GM23338 (cell line): ENCODE measurements at regions not wholly inside any gene's neighbourhood (a gene's known extent, or its start where the extent isn't known, plus 50 kb on each side); places are given as distances from the start of the nearest gene placed in this dataset.

ENCODE experiments used
- ATAC-seq: fragments of 200-7000 bp; cut with Tn5 transposase; 3 replicates; pipeline ENCODE4 v1.9.1; 2020
- DNase-seq: peaks from one replicate; pipeline ENCODE4 v3.0.0-alpha.2; 2015; ENCODE audit warnings: low spot score
- H2AFZ ChIP-seq: fragments of 200-600 bp; sonication (generic); 2 replicates; pipeline ENCODE4 v1.8.0; 2016; ENCODE audit warnings: antibody characterized with exemption, mild to moderate bottlenecking, moderate library complexity
- H3F3A ChIP-seq: fragments of 200-600 bp; sonication (generic); replicated peaks from 2 replicates; pipeline ENCODE4 v1.8.0; 2017; ENCODE audit warnings: antibody characterized with exemption, mixed run types, low read depth
- H3K27ac ChIP-seq: fragments of 200-600 bp; sonication (generic); 2 replicates; pipeline ENCODE4 v1.6.1; 2016; ENCODE audit warnings: low read depth
- H3K27me3 ChIP-seq: fragments of 200-600 bp; sonication (generic); 2 replicates; pipeline ENCODE4 v1.8.0; 2016; ENCODE audit warnings: mild to moderate bottlenecking, mixed run types, moderate library complexity; ENCODE audit not compliant: insufficient read depth
- H3K36me3 ChIP-seq: fragments of 200-600 bp; sonication (generic); 2 replicates; pipeline ENCODE4 v1.8.0; 2016; ENCODE audit warnings: mild to moderate bottlenecking; ENCODE audit not compliant: insufficient read depth
- H3K4me1 ChIP-seq: fragments of 200-600 bp; sonication (generic); 2 replicates; pipeline ENCODE4 v1.8.0; 2016; ENCODE audit warnings: mild to moderate bottlenecking, moderate library complexity; ENCODE audit not compliant: insufficient read depth
- H3K4me2 ChIP-seq: fragments of 200-600 bp; sonication (generic); 2 replicates; pipeline ENCODE4 v1.7.1; 2017; ENCODE audit warnings: mixed run types
- H3K4me3 ChIP-seq: fragments of 200-600 bp; sonication (generic); 2 replicates; pipeline ENCODE4 v1.6.1; 2016; ENCODE audit warnings: mixed run types
- H3K79me2 ChIP-seq: fragments of 200-600 bp; sonication (generic); replicated peaks from 2 replicates; pipeline ENCODE4 v1.8.0; 2017; ENCODE audit warnings: mild to moderate bottlenecking; ENCODE audit not compliant: insufficient read depth
- H3K9me2 ChIP-seq: fragments of 200-600 bp; sonication (generic); 2 replicates; pipeline ENCODE4 v1.8.0; 2017; ENCODE audit not compliant: insufficient read depth
- H4K20me1 ChIP-seq: fragments of 200-600 bp; sonication (generic); replicated peaks from 2 replicates; pipeline ENCODE4 v1.8.0; 2017; ENCODE audit warnings: mild to moderate bottlenecking; ENCODE audit not compliant: insufficient read depth
- H3K27ac Mint-ChIP-seq: 2 replicates; pipeline ENCODE4 v1.8.0; 2020; ENCODE audit warnings: inconsistent platforms, mild to moderate bottlenecking, moderate library complexity, mixed read lengths
- H3K27me3 Mint-ChIP-seq: 3 replicates; pipeline ENCODE4 v1.8.0; 2022; ENCODE audit warnings: low read depth, mild to moderate bottlenecking, moderate library complexity, mixed read lengths, inconsistent platforms; ENCODE audit not compliant: insufficient read depth, poor library complexity
- H3K36me3 Mint-ChIP-seq: 3 replicates; pipeline ENCODE4 v1.8.0; 2021; ENCODE audit warnings: low read depth, mild to moderate bottlenecking, inconsistent platforms, moderate library complexity, mixed read lengths
- H3K4me1 Mint-ChIP-seq: 3 replicates; pipeline ENCODE4 v1.8.0; 2020; ENCODE audit warnings: mild to moderate bottlenecking, inconsistent platforms, mixed read lengths
- H3K4me3 Mint-ChIP-seq: 3 replicates; pipeline ENCODE4 v1.8.0; 2021; ENCODE audit warnings: moderate library complexity, mild to moderate bottlenecking, inconsistent platforms, mixed read lengths
- H3K9me3 Mint-ChIP-seq: 3 replicates; pipeline ENCODE4 v1.8.0; 2020; ENCODE audit warnings: moderate library complexity, mild to moderate bottlenecking, inconsistent platforms, mixed read lengths
- CREB1 ChIP-seq: fragments of 250-450 bp; sonication (Bioruptor Pico); IDR thresholded peaks from 2 replicates; pipeline ENCODE4 v1.5.0; 2020; ENCODE audit warnings: low read depth, mild to moderate bottlenecking, moderate library complexity
- EZH2 ChIP-seq: fragments of 200-600 bp; sonication (generic); IDR thresholded peaks from one replicate; pipeline ENCODE4 v1.8.0; 2017; ENCODE audit warnings: antibody characterized with exemption, mild to moderate bottlenecking, low read depth; ENCODE audit not compliant: unreplicated experiment
- EZH2phosphoT487 ChIP-seq: fragments of 200-600 bp; sonication (generic); IDR thresholded peaks from one replicate; pipeline ENCODE4 v1.8.1; 2018; ENCODE audit warnings: antibody characterized with exemption; ENCODE audit not compliant: unreplicated experiment
- JUNB ChIP-seq: IDR thresholded peaks from one replicate; pipeline ENCODE4 v1.6.1; 2016; ENCODE audit warnings: antibody characterized with exemption; ENCODE audit not compliant: unreplicated experiment
- STAT1 ChIP-seq: IDR thresholded peaks from one replicate; pipeline ENCODE4 v1.6.1; 2016; ENCODE audit warnings: antibody characterized with exemption; ENCODE audit not compliant: unreplicated experiment
- ZNF114 ChIP-seq: fragments of 250-450 bp; sonication (Bioruptor Pico); IDR thresholded peaks from 2 replicates; pipeline ENCODE4 v1.5.0; 2020; ENCODE audit warnings: mild to moderate bottlenecking, moderate library complexity
- ZNF331 ChIP-seq: fragments of 250-450 bp; sonication (Bioruptor Pico); IDR thresholded peaks from 2 replicates; pipeline ENCODE4 v1.5.0; 2020; ENCODE audit warnings: low read depth, mild to moderate bottlenecking, moderate library complexity
- TF ChIP-seq, protein P1 (sequence below): fragments of 250-450 bp; sonication (Bioruptor Pico); IDR thresholded peaks from 2 replicates; pipeline ENCODE4 v1.5.0; 2020; ENCODE audit warnings: mild to moderate bottlenecking, moderate library complexity
- TF ChIP-seq, protein P2 (sequence below): IDR thresholded peaks from 2 replicates; pipeline ENCODE4 v1.6.1; 2016; ENCODE audit warnings: antibody characterized with exemption

- Histone ChIP-seq H3K4me1 (no peaks in the 10 kb centered on the region), H3K27ac (no peak overlapping the region), H3K4me2 (no peak overlapping the region), H3K9me2 (no peaks in the 10 kb centered on the region), H3K79me2 (no peaks in the 10 kb centered on the region), H4K20me1 (no peaks in the 10 kb centered on the region), H3K4me3 (no peak overlapping the region), H2AFZ (no peak overlapping the region), H3K36me3 (no peaks in the 10 kb centered on the region), H3K27me3 (no peaks in the 10 kb centered on the region), H3F3A (no peaks in the 10 kb centered on the region)
- no peaks in the 10 kb centered on the region; the same call in 2 of the 3 replicates for H3K4me1 Mint-ChIP-seq
- H3K27me3 Mint-ChIP-seq: peaks cover 15% of the 10 kb centered on the region
- no peak overlapping the region for H3K27ac Mint-ChIP-seq
- peaks cover 83% of the 10 kb centered on the region for H3K9me3 Mint-ChIP-seq
- ATAC-seq (no peak), DNase-seq (no peak)
- TF ChIP-seq ZNF114 (CRISPR knock-in tag) (no peak), EZH2phosphoT487 (no peak), JUNB (no peak), STAT1 (no peak), CREB1 (CRISPR knock-in tag) (no peak), ZNF331 (CRISPR knock-in tag) (no peak), EZH2 (no peak)
- TF ChIP-seq, protein P1, sequence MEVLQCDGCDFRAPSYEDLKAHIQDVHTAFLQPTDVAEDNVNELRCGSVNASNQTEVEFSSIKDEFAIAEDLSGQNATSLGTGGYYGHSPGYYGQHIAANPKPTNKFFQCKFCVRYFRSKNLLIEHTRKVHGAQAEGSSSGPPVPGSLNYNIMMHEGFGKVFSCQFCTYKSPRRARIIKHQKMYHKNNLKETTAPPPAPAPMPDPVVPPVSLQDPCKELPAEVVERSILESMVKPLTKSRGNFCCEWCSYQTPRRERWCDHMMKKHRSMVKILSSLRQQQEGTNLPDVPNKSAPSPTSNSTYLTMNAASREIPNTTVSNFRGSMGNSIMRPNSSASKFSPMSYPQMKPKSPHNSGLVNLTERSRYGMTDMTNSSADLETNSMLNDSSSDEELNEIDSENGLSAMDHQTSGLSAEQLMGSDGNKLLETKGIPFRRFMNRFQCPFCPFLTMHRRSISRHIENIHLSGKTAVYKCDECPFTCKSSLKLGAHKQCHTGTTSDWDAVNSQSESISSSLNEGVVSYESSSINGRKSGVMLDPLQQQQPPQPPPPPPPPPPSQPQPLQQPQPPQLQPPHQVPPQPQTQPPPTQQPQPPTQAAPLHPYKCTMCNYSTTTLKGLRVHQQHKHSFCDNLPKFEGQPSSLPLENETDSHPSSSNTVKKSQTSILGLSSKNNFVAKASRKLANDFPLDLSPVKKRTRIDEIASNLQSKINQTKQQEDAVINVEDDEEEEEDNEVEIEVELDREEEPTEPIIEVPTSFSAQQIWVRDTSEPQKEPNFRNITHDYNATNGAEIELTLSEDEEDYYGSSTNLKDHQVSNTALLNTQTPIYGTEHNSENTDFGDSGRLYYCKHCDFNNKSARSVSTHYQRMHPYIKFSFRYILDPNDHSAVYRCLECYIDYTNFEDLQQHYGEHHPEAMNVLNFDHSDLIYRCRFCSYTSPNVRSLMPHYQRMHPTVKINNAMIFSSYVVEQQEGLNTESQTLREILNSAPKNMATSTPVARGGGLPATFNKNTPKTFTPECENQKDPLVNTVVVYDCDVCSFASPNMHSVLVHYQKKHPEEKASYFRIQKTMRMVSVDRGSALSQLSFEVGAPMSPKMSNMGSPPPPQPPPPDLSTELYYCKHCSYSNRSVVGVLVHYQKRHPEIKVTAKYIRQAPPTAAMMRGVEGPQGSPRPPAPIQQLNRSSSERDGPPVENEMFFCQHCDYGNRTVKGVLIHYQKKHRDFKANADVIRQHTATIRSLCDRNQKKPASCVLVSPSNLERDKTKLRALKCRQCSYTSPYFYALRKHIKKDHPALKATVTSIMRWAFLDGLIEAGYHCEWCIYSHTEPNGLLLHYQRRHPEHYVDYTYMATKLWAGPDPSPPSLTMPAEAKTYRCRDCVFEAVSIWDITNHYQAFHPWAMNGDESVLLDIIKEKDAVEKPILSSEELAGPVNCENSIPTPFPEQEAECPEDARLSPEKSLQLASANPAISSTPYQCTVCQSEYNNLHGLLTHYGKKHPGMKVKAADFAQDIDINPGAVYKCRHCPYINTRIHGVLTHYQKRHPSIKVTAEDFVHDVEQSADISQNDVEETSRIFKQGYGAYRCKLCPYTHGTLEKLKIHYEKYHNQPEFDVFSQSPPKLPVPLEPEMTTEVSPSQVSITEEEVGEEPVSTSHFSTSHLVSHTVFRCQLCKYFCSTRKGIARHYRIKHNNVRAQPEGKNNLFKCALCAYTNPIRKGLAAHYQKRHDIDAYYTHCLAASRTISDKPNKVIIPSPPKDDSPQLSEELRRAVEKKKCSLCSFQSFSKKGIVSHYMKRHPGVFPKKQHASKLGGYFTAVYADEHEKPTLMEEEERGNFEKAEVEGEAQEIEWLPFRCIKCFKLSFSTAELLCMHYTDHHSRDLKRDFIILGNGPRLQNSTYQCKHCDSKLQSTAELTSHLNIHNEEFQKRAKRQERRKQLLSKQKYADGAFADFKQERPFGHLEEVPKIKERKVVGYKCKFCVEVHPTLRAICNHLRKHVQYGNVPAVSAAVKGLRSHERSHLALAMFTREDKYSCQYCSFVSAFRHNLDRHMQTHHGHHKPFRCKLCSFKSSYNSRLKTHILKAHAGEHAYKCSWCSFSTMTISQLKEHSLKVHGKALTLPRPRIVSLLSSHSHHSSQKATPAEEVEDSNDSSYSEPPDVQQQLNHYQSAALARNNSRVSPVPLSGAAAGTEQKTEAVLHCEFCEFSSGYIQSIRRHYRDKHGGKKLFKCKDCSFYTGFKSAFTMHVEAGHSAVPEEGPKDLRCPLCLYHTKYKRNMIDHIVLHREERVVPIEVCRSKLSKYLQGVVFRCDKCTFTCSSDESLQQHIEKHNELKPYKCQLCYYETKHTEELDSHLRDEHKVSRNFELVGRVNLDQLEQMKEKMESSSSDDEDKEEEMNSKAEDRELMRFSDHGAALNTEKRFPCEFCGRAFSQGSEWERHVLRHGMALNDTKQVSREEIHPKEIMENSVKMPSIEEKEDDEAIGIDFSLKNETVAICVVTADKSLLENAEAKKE (CRISPR knock-in tag): no peak
- TF ChIP-seq, protein P2, sequence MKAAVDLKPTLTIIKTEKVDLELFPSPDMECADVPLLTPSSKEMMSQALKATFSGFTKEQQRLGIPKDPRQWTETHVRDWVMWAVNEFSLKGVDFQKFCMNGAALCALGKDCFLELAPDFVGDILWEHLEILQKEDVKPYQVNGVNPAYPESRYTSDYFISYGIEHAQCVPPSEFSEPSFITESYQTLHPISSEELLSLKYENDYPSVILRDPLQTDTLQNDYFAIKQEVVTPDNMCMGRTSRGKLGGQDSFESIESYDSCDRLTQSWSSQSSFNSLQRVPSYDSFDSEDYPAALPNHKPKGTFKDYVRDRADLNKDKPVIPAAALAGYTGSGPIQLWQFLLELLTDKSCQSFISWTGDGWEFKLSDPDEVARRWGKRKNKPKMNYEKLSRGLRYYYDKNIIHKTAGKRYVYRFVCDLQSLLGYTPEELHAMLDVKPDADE: no peak
- H3K4me3 Mint-ChIP-seq: no peak overlapping the region
- peaks cover 29% of the 10 kb centered on the region for H3K36me3 Mint-ChIP-seq
These were observed 217.9 kb downstream of the SNRPN start for GRCh38 chr15:25172691-25173090.
